Fibroblast of peridontal ligament (primary cell): ENCODE measurements at regions not wholly inside any gene's neighbourhood (a gene's known extent, or its start where the extent isn't known, plus 50 kb on each side); places are given as distances from the start of the nearest gene placed in this dataset.
"Not testable (repeated sequence)": the region's sequence is repeated elsewhere in the genome, so short reads cannot be mapped to it uniquely, and the experiment has no call there.

ENCODE experiments used
- DNase-seq: peaks from one replicate; pipeline ENCODE4 v3.0.0-alpha.2; 2010; ENCODE audit errors: extremely low read depth

DNA sequence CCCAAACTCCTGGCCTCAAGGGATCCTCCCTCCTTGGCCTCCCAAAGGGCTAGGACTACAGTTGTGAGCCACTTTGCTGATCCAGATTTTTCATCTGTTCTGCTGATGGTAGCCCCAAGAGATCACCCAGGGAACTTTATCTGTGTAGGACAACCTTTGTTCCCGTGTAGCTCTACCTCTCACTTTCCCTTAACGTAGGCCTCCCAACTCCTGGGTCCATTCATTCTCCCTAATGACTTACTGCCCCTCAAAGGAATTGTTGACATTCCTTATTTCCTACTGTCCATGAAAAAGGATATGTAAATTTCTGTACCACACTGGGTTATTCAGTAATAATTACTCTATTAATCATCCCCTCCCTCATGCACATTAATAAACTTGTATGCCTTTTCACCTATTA, 51.0 kb upstream of the PHF24 start:
- DNase-seq = no peak

DNA sequence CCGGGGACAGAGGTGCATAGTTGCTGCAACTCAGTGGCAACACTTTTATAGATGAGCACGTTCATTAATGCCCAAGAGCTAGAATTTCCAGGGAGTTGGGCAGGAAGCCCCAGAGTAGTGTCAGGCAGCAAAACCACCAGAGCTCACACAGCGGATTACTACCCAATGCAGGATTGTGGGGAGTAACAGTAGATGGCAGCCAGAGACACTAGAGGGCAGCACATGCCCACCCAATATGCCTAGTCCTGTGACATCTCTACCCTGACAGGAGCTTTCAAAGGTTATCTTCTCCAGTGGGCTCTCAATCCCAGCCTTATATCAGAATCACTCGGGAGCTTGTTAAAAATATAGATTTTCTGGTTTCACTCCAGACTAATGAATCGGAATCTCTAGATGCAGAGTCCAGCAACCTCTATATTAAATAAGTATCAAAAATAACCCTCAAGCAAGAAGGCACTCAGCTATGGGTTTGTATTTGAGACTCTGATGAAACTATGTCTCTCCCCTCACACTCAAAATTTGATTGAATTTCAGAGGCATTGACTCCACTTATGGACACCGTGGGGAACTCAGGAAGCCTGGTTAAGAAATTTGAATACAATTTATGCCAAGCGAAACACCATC, 58.4 kb upstream of the PHF24 start:
- DNase-seq = peak; percentile 78

DNA sequence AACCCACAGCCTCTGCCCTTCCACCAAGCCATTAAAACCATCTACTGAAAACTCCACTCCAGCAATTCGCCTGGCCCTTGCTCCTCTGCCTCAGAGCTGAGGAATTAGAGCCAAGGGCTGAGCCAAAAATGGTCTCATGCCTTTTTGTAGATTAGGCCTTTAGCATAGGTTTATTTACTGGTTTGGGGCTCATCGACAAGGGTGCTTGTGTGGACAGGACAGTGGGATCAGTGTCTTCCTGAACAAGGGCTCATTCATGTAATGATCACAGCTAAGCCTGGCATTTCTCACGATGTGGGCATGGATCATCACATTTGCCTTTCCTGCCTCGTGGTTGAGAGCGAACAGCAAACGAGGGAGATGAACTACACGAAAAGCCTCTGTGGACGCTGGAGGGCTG, 59.2 kb upstream of the PHF24 start:
- no peak for DNase-seq

DNA sequence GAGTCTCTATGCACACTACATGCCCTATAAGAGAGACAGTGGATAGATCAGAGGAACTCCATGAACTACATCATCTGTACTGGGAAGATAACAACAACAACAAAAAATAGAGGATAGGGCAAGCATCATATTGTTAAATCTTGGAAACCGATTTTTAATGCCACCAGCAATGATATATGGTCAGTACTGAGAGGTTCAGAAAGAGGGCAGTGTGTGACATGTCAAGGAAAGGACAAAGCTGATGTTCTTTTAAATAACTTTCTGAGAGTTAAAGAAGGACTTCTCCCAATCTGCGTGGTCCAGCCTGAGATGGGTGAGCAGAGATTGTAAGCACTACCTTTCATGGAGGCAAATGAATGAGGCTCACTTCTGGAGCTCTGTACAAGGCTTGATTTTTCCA, 62.0 kb upstream of the PHF24 start:
- no peak for DNase-seq

DNA sequence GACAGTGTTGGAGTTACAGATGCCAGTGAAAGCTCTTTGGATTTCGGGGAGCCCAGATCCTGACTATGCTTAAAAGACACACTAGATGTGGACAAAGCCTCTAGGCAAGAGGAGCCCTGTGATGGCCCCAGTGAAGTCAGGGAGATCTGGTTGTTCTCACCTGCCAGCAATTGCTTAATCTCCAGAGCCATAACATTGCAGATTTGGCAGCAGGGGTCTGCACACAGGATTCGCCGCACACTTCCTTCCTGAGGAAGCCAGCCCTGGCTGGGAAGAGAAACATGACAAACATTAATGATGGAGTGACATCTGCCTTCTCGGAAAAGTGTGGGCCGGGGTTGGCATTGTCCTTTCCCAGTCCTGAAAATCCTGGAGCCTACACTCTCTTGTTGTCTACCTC, 65.2 kb upstream of the PHF24 start:
- DNase-seq = no peak

DNA sequence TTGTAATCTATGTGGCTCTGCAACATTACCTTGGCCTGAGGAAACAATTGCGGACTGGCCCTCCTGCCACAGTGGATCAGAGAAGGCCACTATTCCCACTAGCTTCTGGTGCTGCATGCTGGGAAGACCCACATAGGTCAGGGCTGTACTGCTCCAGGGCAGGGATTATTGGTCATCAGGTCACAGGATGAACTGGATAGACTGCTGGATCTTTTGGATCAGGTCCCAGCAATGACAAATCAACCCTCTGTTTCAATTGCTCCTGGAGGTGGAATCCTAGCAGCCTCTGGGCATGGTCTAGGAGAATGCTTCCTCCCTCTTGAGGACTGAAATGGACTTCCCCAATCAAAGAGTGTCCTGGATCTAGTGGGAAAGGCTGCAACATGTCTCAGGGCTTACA, 66.7 kb upstream of the PHF24 start:
- no peak for DNase-seq

DNA sequence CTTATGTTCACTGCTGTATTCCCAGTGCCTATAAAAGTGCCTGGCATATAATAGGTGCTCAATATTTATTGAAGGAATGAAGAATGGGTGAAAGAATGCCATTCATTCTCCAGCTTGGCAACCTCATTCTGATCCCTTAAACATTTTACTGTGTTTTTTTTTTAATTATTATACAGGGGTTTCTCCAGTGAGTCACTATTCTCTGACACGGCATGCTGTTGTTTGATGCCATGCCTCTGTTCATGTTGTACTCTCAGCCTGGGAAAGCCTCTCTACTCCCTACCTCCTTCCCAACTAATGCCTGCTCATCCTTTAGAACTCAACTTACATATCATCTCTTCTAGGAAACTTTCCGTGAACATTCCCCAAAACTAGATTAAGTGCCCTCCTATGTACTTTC, 70.2 kb upstream of the PHF24 start:
- no peak for DNase-seq

DNA sequence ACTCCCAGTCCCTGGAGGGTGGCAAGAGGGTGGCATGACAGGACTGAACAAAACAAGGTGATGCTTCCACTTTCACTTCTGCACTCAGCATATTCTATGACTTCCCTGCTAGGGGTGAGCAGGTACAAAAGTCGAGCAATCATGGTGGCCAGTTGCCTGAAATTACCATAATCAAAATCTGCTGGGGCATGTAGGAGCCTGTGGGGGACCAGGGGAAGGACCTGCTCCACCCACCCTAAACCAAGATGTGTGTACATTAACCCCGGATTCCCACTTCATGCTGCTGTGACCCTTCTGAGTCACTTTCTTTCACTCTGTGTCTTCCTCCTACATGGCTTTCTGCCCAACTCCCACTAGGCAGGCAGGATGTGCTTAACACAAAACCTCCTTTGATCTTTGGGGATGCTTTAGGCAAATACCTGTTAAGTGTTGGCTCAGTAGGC, 73.3 kb upstream of the PHF24 start:
- no peak for DNase-seq

DNA sequence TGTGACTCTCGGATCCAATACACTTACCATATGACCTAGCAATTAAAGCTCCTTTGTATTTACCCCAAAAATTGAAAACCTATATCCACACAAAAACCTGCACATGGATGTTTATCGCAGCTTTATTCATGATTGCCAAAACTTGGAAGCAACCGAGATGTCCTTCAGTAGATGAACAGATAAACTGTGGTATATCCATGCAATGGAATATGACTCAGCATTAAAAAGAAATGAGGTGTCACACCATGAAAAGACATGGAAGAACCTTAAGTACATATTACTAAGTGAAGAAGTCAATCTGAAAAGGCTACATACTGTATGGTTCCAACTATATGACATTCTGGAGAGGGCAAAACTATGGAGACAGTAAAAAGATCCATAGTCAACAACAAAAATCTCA, 82.0 kb upstream of the PHF24 start:
- no peak for DNase-seq

DNA sequence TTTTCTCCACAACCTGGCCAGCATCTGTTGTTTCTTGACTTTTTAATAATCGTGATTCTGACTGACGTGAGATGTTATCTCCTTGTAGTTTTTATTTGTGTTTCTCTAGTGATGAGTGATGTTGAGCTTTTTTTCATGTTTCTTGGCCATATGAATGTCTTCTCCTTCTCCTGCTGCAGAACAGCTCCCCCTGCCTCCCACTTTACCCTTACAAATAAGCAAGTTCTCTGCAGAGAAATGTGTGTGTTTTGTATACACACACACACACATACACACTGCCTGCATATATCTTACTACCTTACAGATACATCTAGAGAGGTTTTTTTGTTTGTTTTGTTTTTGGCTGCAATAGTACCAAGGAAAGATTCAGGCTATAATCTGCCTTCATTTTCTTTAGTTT, 88.7 kb upstream of the PHF24 start:
- DNase-seq = peak; percentile 20

DNA sequence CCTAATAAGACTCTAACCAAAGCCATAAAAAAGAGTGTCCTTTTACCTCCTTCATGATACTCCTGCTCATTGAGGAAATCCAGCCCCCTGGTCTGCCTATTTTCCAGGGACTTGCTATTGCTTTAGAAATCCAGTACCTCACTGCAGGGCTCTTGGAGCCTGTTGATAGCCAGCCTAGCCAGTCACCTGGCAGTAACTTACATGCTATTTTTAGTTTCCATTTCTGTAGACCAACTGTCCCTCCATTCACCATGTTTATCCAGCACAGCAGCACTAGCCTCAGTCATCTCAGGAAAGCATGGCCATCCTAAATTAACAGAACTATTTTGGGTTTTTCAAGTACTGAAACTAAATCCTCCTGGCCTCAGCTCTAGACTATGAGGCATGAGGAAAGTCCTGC, 91.5 kb upstream of the PHF24 start:
- DNase-seq = no peak

DNA sequence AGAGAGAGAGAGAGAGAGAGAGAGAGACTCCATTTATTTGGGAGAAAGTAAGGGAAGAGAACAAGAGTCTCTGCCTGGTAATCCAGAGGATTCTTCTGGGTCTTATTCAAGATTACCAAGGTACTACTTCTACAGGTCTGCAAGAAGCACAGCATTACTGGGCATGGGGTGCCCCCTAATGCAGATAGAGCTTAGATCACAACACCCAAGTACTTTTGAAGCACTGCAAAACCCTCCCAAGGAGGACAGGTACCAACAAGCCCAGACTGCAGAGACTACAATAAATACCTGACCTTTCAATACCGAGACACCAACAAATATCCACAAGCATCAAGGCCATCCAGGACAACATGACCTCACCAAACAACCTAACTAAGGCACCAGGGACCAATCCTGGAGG, 94.7 kb upstream of the PHF24 start:
- DNase-seq = no peak

DNA sequence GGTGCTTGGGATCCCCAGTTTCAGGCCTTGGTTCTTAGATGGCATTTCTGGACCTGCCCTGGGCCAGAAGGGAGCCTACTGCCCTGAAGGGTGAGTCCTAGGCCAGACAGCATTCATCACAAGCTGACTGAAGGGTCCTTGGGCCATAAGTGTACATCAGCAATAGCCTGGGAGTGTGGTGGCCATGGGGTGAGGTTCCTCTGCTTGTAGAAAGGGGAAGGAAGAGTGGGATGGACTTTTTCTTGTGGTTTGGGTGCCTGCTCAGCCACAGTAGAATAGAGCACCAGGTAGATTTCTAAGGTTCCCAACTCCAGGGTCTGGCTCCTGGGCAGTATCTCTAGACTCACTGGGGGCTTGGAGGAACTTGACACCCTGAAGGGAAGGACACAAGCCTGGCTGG, 95.2 kb upstream of the PHF24 start:
- no peak for DNase-seq

DNA sequence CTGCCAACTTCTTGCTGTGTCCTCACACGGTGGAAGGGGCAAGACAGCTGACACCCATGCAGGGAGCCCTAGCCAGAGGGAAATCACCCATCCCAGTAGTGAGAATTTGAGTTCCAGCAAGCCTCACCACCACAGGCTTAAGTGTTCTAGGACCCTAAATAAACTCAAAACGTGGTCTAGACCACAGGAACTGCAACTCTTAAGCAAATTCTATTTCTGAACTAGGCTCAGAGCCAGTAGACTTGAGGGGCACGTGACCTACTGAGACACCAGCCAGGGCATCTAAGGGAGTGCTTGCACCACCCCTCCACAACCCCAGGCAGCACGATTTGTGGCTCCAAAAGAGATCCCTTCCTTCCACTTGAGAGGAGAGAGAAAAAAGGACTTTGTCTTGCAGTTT, 96.0 kb upstream of the PHF24 start:
- no peak for DNase-seq

DNA sequence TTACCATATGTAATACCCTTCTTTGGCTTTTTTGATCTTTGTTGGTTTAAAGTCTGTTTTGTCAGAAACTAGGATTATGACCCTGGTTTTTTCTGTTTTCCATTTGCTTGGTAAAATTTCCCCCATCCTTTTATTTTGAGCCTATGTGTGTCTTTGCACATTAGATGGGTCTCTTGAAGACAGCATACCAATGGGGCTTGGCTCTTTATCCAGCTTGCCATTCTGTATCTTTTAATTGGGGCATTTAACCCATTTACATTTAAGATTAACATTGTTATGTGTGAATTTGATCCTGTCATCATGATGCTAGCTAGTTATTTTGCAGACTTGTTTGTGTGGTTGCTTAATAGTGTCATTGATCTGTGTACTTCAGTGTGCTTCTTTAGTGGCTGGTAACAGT, 103.1 kb upstream of the PHF24 start:
- DNase-seq = not testable (repeated sequence)

DNA sequence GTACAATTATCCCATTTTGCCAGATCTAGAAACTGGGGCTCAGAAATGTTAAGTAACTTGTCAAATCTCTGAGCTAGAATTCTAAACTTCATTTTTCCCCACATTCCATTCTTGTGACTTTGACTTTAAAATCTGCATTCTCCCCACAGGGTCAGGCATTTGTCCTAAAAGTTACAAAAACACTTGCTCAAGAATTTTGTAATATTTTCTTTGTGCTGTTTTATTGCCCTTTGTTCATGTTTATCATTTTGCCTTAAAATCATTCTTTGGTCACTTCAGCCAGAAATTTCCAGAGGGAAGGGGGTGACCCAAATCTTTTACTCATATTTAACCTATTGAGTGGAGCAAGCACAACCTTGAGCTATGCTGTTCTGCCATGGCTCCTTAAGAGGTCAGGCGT, 120.1 kb upstream of the CCL21 start:
- peak; percentile 15 for DNase-seq

DNA sequence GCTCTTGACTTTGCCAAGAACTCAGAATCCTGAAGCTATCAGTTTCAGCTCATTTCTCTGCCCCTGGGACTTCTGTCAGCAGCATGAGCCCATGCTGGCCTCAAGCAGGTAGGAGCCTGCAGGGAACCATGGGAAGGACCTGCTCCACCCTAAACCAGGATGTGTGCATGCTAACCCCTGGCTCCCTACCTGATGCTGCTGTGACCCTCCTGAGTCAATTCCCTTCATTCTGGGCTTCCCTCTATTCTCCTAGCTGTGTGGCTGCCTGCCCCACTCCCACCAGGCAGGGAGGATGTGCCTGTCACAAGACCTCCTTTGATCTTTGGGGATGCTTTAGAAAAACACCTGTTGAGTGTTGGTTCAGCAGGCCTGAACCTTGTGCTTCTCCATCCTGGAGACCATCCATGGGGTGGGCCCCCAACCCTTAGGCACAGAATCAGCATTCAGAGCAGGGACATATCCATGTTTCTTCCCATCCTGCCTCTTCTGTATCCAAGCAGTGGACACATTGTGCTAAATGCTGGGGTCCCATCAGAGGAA, 117.1 kb upstream of the CCL21 start:
- no peak for DNase-seq

DNA sequence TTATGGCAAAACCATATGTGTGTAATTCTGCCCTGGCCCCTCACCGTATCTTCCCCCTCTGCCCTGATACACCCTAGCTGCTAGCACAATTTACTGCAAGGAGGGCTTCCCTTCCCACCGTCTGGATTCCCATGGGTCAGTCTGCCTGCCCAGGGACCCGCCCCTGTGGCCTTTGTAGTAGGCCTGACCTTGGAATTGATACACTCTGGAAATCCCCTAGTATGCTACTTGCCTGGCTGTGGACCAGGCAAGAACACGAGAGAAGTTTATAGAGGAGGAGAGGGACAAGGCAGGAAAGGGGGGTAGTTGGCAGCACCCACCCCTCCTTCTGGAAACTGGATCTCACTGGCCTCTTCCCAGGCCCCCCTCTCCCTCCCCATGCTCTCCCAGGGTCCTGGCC, 115.8 kb upstream of the CCL21 start:
- no peak for DNase-seq

DNA sequence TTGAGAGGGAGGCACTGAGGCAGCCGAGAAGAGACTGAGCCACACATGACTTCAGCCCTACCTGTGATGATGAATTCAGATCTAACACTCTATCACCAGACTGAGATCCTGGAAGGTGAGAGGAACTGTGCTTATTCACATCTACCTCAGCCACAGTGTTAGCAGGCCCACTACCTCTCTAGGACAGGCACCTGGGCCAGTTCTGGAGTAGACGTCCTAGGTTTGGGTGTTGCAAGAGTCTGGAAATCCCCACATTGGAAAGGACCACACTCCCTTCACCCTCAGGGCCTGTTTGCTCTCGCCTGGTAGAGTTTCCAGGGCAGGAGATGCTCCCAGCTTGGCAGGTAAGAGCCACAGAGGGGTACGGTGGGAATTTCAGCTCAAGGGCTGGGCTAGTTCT, 113.8 kb upstream of the CCL21 start:
- DNase-seq = no peak

DNA sequence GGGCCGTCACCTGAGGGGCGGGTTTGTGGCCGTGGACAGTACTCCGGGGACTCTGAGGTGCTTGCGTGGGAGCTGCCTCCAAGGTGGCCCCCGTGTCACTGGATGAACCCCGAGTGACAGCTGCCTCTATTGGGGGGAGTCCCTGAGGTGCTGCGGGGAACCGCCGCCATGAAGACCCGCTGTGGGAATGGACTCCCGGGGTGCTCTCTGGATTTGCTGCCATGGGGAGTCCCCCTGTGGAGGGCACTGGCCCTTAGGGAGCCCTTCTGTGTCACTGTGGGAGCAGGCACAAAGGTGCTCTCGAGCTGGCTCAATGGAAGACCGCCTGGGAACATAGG, 100.2 kb upstream of the CCL21 start:
- no peak for DNase-seq

DNA sequence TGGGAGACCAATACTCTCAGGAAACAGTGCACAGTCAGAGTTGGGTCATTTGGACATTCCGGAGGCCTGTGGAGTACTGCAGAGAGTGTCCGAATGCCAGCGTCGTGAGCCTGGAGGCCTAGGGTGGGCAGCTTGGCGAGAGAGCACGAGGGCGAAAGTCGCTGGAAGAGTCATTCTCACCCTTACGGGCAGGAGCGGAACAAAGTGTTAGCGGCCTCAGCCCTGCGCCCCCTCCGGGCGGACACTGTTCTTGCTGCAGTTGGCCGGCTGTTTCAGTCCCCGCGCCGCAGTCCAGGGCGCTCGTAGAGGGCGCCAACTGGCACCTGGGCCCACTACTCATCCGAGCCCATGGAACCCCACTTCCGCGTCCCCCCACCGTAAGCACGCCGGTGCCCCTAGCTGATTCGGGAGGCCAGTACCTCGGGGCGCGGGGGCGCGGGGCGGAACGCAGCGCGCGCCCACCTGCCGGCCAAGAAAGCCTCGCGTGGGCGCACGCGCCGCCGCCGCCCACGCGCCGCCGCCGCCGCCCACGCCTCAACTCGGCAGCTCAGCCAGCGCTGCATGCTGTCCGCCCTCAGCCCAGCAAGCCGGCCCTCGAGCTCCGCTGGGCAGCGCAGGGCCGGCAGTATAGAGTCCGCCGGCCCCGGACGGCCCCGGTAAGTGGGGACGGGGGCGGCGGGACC, 99.7 kb upstream of the CCL21 start:
- DNase-seq = no peak

DNA sequence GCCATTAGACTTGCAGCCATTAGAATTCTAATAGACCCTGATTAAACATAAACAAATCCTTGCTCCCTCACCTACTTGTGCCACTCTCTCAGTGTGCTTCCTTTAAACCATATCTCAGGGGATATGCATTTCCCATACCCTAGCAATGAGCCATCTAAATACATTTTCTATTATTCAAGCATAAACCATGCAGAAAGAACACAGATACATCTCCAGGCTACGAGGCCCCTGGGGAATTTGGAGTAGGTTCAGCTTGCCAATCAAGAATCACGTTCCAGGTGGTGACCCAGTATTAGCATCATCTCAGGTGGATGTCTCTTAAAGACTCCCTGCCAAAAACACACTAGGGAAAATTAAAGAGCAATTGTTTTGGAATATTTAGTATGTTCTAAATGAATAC, 93.0 kb upstream of the CCL21 start:
- no peak for DNase-seq

DNA sequence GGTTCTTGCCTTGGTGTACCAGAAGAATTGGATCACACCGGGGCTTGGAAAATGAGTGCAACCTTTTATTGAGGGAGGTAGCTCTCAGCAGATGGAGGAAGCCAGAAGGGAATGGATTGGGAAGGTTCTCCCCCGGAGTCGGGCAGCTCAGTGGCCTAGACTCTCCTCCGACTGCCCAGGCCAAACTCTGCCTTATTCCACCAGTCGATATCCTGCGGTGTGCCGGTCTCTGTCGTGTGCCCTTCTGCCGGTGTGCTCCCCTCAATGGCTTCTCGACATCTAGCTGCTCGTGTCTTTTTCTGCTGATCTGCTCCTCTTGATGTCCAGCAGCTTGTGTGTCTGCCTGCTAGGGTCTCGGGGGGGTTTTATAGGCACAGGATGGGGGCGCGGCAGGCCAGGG, 87.4 kb upstream of the CCL21 start:
- no peak for DNase-seq

DNA sequence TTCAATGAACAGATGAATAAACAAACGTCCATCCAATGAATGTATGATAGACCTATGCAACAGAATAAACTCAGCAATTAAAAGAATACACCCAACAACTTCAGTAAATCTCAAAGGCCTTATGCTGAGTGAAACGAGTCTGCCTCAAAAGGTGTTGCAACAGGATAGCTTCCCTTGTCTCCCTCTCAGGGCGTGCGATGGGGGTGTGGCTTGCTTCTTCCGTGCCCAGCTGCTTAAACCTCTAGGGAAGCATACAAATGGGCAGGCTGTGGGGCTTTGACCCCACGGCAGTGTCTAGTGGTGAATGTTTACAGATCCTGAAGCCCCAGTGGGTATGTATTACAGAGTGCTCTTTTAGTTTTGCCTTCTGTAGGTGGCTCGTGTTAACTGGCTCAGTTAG, 87.0 kb upstream of the CCL21 start:
- DNase-seq = no peak
